ENCODE measurements at regions not wholly inside any gene's neighbourhood (a gene's known extent, or its start where the extent isn't known, plus 50 kb on each side); places are given as distances from the start of the nearest gene placed in this dataset.

DNA sequence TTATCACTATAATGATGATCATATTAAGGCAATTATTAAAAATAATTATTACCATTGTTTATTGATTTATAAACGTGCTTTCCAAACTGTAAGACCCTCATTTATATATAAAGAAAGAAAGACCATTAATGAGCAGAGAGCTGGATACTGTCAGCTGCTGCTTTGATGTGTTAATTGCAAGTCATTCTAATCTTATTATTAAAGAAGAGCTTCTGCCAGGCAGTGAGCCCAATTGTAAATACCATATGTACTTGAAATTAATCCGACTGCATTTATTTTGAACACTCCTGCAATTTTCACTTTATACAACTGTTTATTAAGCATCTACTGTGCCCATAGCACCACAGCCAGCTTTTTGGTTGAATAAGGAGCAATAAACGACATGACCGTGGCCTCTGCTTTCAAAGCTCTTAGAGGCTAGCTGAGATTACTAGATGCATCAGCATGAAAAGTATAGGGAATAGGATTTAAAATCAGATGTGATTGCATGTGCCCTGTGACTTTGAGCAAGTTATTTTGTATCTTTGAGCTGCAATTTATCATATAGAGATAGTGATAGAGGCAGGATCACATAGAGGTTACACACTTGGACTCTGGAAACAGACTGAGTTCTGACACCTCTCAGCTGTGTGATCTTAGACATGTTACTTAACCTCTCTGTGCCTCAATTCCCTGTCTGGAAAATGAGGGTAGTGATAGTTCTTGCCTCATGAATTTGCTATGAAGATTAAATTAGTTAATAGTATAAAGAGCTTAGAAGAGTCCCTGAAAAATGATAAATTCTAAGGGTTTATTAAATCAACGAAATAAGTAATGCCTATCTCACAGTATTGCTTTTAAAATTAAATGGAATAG is 83.4 kb downstream of the MYCN start:
- DNase-seq, result no peak

DNA sequence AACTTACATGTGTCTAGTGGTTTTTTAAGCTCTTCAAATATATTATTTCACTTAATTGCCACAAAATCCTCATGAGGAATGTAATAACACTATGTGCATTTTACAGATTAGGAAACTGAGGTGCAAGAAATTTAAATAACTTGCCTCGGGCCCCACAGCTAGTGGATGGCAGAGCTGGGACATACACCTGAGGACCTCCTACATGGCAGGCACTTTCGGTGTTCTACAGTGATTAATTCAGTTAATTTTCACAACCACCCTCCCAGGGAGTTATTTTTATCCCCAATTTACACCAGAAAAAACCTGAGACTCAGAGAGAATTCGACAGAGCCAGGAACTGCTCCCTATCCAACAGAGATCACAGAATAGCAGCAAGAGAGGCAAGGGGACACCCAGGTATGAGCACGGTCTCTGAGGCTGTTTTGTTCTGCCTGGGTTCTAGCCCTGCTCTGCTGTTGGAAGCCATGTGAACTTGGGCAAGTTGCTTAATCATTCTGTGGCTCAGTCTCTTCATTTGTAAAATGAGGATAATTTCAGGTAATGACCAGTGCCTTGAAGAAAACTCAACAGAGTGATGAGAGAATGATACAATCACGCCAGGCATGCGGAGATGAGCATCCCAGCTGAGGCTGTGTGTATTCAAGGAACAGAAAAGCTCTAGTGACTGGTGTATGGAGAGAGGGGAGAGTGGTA is 82.3 kb downstream of the MYCN start:
- no peak for DNase-seq

DNA sequence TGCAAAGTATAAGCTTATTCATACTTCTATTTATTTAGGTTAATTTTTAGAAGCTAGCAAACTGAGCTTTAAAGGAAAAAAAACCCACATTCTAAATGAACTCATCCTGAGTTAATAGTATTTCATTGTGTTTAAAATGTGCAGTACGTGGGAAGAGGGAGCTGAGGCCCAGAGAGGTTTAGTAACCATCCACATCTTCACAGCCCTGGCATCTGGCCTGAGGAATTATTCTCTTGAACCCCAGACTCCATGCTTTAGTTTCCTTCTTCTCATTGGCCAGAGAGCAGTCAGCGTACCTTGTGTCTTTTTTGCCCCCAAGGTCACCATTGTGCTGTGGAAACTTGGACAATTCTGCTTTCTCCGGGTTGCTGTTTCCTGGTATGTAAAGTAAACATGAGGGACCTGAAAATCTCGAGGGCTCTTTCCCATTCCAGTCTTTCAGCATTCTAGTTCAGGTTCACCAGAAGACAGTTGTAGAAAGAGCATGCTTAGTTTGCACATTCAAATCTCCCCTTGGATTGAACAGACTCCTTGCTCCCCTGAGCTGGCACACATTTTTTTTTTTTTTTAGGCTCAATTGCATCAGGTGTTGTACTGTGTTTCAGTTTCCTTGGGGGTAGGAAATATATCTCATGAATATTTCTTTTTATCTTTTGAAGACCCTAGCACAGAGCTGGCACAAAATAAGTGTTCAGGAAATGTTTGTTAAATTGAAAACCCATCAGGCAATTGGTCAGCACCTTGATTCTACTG is 81.4 kb downstream of the MYCN start:
- DNase-seq, result no peak

GRCh38 chr2:16020389-16021008 is 80.1 kb downstream of the MYCN start:
- DNase-seq, result no peak

DNA sequence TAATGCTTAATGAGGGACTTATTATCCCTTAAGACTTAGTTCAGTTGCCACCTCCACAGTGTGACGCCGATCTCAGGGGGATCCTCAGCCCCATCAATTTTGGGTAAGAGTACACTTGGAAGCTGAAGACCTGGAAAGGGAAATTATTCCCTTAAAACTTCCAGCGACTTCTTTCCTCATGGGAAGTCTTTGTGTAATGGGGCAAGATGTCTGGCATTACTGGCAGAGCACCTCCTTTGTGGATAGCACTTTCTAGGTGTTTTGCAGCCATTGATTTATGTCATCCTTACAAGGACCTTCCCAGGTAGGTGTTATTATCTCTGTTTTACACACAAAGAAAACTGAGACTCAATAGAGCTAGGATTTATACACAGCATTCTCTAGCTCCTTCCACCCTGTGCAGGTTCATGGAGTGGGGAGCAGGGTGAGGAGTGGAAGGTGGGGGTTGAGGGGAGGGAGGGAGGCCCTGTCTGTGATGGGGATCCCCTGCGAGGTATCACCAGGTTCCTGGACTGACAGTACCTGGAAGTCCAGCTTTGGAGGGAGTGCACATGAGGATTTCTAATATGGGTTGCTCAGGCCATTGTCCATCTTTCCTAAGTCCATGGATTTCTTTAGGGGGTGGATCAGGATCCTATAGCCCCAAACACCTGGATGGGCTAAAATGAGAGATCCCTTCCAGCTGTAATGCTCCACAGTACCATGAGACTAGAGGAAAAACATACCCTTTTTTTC is 79.4 kb downstream of the MYCN start:
- DNase-seq, result no peak

GRCh38 chr2:16019060-16019480 is 78.7 kb downstream of the MYCN start:
- no peak for DNase-seq

DNA sequence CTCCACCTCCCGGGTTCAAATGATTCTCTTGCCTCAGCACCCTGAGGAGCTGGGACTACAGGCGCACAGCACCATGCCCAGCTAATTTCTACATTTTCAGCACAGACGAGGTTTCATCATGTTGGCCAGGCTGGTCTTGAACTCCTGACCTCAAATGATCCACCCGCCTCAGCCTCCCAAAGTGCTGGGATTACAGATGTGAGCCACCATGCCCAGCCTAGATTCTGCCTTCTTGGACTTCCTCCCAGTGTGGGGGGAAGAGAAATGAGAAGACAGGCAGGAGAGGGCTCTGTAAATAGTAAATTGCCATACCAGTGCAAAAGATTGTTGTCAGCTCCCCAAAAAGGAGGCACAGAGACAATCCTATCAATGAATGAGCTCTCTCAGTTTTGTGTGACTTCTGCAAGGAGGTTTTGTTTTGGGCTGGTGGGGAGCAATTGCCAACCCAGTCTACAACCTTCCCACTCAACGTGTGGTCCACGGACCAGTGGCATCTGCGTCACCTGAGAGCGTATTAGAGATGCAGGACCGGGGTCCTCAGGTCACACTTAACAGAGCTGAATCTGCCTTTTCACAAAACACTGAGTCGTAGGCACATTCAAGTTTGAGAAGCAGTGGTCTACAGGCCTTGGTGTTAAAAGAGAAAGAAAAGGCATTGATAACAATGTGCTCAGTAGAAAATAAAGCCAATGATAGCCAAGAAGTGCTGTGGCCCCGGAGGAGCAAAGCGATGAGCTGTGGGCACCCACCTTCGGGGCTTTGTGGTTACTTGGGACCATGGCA is 78.1 kb downstream of the MYCN start:
- DNase-seq, result no peak

DNA sequence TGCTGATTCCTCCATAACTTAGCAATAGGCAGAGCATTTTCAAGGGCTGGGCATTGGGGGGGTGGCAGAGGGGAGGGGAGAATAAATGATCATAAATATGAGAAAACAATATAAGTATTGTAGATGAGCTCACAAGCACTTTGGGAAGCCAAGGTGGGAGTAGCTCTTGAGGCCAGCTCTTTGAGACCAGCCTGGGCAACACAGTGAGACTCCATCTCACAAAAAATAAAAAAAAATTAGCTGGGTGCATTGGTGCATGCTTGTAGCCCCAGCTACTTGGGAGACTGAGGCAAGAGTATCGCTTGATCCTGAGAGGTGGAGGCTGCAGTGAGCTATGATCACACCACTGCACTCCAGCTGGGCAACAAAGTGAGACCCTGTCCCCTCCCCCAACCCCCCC is 75.9 kb downstream of the MYCN start:
- no peak for DNase-seq

DNA sequence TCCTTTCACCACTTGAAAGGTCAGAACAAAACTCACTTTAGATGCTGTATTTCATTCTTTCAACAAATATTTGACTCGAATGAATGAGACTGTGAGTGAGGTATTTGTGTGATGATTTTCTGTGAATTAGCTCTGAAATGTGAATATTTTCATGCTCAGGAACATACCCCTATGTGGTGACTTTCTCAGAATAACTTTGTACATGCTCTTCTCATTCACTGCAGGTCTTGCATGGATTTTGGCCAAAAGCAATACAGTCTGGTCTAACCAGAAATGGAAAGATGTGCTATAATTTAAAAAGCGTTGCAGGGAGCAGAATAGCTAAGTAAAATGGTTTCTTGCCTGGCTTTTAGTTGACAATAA is 75.5 kb downstream of the MYCN start:
- DNase-seq, result no peak

- DNase-seq, result no peak
Observed at GRCh38 chr2:16015210-16015902, 75.0 kb downstream of the MYCN start.

DNA sequence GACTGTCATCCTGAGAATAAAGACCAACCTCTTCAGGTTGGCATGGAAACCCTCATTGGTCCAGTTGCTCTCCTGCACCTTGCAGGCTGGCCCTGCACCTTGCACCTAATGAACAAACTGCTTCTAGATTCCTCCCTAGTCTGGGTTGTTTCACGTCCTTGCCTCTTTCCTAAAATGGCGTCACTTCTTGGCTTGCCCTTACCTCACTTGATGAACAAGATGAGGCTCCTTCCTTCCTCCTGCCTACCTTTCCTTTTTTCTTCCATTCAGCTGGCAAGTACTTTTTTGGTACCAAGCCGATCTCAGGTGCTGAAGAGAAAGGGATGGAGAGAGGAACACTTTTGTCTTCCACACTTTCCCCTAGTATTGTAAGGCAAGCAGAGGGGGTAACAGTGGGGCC is 74.5 kb downstream of the MYCN start:
- DNase-seq, result no peak

- DNase-seq, result no peak
Observed at GRCh38 chr2:16014041-16014787, 73.9 kb downstream of the MYCN start.

GRCh38 chr2:16013359-16013911 is 73.1 kb downstream of the MYCN start:
- DNase-seq, result no peak

DNA sequence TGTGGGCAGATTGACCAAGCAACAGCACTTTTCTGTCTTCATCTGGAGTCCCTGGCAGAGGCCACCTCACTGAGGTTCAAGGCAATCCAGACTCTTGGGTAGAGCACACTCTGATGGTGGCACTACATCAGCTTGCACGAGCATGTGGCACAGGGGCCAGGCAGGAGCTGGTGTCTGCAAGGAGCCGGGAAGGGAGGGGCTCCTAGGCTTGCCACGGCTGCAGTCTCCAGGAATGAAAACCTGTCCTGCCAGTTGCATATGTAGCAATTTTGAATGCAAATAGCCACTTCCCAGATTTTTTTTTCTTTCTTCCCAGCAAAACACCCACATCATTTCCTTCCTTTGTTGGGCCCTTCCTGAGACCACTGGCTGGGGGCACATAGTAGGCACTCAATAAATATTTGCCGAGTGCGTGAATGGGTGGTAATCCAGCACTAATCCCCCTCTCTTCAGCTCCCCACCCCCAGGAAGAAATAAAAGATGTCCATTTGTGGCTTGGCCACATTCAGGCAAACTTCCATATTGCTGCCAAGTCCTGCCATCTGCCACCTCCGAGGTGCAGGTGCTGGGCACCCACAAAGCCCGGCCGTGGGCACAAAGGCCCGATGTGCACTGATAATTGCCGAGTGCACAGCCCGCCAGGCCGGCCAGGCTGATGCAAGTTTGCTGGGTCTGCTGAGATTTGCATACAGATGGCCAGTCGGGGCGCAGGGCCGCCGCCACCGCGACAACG is 72.4 kb downstream of the MYCN start:
- DNase-seq, result no peak

GRCh38 chr2:16012029-16012596 is 71.8 kb downstream of the MYCN start:
- DNase-seq, result no peak

- DNase-seq, result no peak
Observed at GRCh38 chr2:16011621-16011960, 71.2 kb downstream of the MYCN start.

GRCh38 chr2:16010951-16011620 is 70.7 kb downstream of the MYCN start:
- DNase-seq, result no peak

DNA sequence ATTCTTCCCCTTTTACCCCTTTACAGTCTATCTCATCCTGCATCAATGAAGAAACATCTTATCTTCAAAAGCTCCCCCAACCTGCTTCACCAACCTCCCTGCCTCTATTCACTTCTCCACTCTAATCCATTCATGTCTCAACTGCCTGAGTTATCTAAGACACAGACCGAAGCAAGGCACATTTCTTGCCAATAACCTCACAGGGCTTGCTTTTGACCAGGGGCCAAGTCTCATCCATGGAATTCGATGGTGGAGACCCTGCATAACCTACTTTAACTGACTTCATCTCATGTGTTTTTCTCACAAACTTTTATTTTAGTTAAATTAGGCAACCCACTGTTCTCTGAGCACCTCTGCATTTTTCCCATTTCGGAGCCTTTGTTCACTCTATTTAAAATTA is 69.7 kb downstream of the MYCN start:
- DNase-seq, result no peak

All from T1000 (cell line).